Naive thymus-derived CD4-positive, alpha-beta T cell (primary cell): ENCODE measurements at regions not wholly inside any gene's neighbourhood (a gene's known extent, or its start where the extent isn't known, plus 50 kb on each side); places are given as distances from the start of the nearest gene placed in this dataset.
"Not testable (repeated sequence)": the region's sequence is repeated elsewhere in the genome, so short reads cannot be mapped to it uniquely, and the experiment has no call there.

Source experiments
- ATAC-seq: fragments of 150-1000 bp; cut with Tn5 transposase; 2 replicates; pipeline ENCODE4 v1.10.0; 2021; ENCODE audit warnings: mild to moderate bottlenecking, moderate library complexity
- CTCF ChIA-PET: fragments of 350-600 bp; sonication (Branson Sonifier 250); formaldehyde crosslinking; loops from one replicate; lab custom pipeline; 2021; ENCODE audit warnings: antibody characterized with exemption; lab: Charles Lee
- POLR2A ChIA-PET: fragments of 350-600 bp; sonication (Branson Sonifier 250); formaldehyde crosslinking; loops from one replicate; lab custom pipeline; 2021; ENCODE audit warnings: antibody characterized with exemption, inconsistent platforms; lab: Charles Lee
- DNase-seq, 9 donors: peaks; one replicate each; pipeline versions ENCODE4 v3.0.0 to v3.0.0-alpha.2; 2020 to 2022; ENCODE audit warnings: mixed read lengths in 1 of 9
- H3K27ac ChIP-seq: one replicate; pipeline ENCODE4 v1.7.0; 2013; ENCODE audit warnings: mild to moderate bottlenecking, low read depth, low read length, moderate library complexity
- H3K27me3 ChIP-seq, 2 donors: one replicate each; pipeline ENCODE4 v1.7.0; 2013; ENCODE audit warnings: low read length in 2 of 2, mild to moderate bottlenecking in 2 of 2, moderate library complexity in 2 of 2; ENCODE audit not compliant: control insufficient read depth in 2 of 2, insufficient read depth in 2 of 2
- H3K36me3 ChIP-seq, 3 experiments: 1 replicate in 2 of 3; 2 replicates in 1 of 3; pipeline ENCODE4 v1.7.0; 2013; ENCODE audit warnings: low read length in 3 of 3, mild to moderate bottlenecking in 3 of 3, moderate library complexity in 1 of 3; ENCODE audit not compliant: insufficient read depth in 3 of 3, control insufficient read depth in 2 of 3
- H3K4me1 ChIP-seq, 2 donors: one replicate each; pipeline ENCODE4 v1.7.0; 2013; ENCODE audit warnings: low read length in 2 of 2, mild to moderate bottlenecking in 2 of 2, moderate library complexity in 1 of 2; ENCODE audit not compliant: control insufficient read depth in 2 of 2, insufficient read depth in 2 of 2
- H3K4me3 ChIP-seq: 2 replicates; pipeline ENCODE4 v1.7.0; 2013; ENCODE audit warnings: mild to moderate bottlenecking, low read length
- H3K9me3 ChIP-seq, 3 experiments: 1 replicate in 2 of 3; 2 replicates in 1 of 3; pipeline ENCODE4 v1.7.0; 2013; ENCODE audit warnings: low read length in 3 of 3; ENCODE audit not compliant: control insufficient read depth in 2 of 3
- H3K27ac Mint-ChIP-seq, 9 donors: one replicate each; pipeline ENCODE4 v1.8.0; 2020 to 2022; ENCODE audit warnings: mixed read lengths in 9 of 9, mild to moderate bottlenecking in 8 of 9, moderate library complexity in 5 of 9, inconsistent platforms in 2 of 9
- H3K27me3 Mint-ChIP-seq, 5 donors: one replicate each; pipeline ENCODE4 v1.8.0; 2021 to 2022; ENCODE audit warnings: mixed read lengths in 5 of 5, mild to moderate bottlenecking in 1 of 5
- H3K36me3 Mint-ChIP-seq, 5 donors: one replicate each; pipeline ENCODE4 v1.8.0; 2020 to 2022; ENCODE audit warnings: mixed read lengths in 5 of 5, mild to moderate bottlenecking in 3 of 5, inconsistent platforms in 1 of 5
- H3K4me1 Mint-ChIP-seq, 7 donors: one replicate each; pipeline ENCODE4 v1.8.0; 2020 to 2022; ENCODE audit warnings: mixed read lengths in 7 of 7, mild to moderate bottlenecking in 3 of 7, inconsistent platforms in 1 of 7
- H3K4me3 Mint-ChIP-seq, 10 donors: one replicate each; pipeline ENCODE4 v1.8.0; 2020 to 2022; ENCODE audit warnings: mild to moderate bottlenecking in 10 of 10, mixed read lengths in 10 of 10, moderate library complexity in 6 of 10, inconsistent platforms in 2 of 10
- H3K9me3 Mint-ChIP-seq, 11 donors: one replicate each; pipeline ENCODE4 v1.8.0; 2020 to 2022; ENCODE audit warnings: mixed read lengths in 11 of 11, mild to moderate bottlenecking in 4 of 11, inconsistent platforms in 1 of 11, moderate library complexity in 1 of 11
- intact Hi-C, 2 donors: fragments of 100-400 bp; cut with micrococcal nuclease; formaldehyde crosslinking; loops; one replicate each; pipeline ENCODE4 v1.15.1; 2023

DNA sequence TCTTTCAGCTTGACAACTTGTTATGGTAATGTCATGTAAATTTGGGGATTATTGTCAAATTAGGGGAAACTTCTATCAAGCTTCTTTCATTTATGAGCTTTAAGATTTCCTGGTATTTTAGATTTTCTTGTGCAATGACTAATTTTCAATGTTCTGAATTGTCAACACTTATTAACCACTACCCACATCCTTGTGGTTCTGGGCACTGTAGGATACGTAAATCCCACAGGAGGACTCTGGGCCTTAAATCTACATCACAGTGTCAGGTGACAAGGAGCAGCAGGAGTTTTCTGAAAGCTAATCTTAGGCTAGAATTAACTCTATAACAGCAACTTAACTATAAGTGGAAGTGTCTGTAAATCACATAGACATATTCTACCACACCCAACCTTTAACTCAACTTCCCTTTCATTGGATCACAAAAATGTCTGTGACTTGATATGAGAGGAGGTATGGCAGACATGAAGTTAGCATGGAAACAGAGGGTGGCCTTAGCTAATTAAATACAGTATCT is 397.7 kb downstream of the HLX start:
- H3K4me1 Mint-ChIP-seq, result peaks cover 0 to 1% (median 0%) of the 10 kb centered on the region in 7 donors
- H3K27ac Mint-ChIP-seq, result no peak overlapping the region
- no peak overlapping the region for H3K4me3 Mint-ChIP-seq

DNA sequence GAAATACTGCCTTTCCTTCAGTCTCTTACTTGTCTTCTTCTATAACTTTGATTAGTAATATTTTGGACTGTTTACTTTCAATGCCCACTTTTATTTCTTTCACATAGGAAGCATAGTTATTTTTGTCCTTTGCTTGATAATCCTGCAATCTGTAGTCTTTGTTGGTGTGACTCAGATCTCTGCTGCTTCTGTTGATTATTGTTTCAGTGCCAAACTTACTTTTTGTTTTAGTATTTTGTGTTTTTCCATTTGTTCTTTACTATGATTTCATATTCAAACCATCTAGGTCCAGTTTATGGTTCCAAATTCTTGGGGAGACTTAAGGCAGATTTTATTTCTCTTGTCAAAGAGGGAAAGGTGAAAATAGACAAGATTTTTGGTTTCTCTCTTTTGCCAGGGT is 399.9 kb downstream of the HLX start:
- Histone ChIP-seq H3K9me3 (no peaks in the 10 kb centered on the region), H3K36me3 (no peaks in the 10 kb centered on the region), H3K27ac (no peak overlapping the region), H3K27me3 (no peaks in the 10 kb centered on the region), H3K4me3 (no peak overlapping the region), H3K4me1 (no peaks in the 10 kb centered on the region)
- POLR2A ChIA-PET, result no interaction called here
- no peak overlapping the region for H3K4me3 Mint-ChIP-seq
- H3K27ac Mint-ChIP-seq, result no peak overlapping the region
- peaks cover 0 to 37% (median 17%) of the 10 kb centered on the region in 5 donors for H3K27me3 Mint-ChIP-seq
- CTCF ChIA-PET, result no interaction called here
- H3K9me3 Mint-ChIP-seq, result peaks cover 0 to 7% (median 0%) of the 10 kb centered on the region in 11 donors
- H3K36me3 Mint-ChIP-seq, result no peaks in the 10 kb centered on the region
- DNase-seq, result no peak
- intact Hi-C loops, result no loop called here
- no peaks in the 10 kb centered on the region for H3K4me1 Mint-ChIP-seq
- no peak for ATAC-seq

More for the DNA sequence above, 397.7 kb downstream of the HLX start:
- no peak for DNase-seq
- Histone ChIP-seq H3K27me3 (no peaks in the 10 kb centered on the region), H3K4me3 (no peak overlapping the region), H3K27ac (no peak overlapping the region), H3K9me3 (no peaks in the 10 kb centered on the region), H3K36me3 (no peaks in the 10 kb centered on the region), H3K4me1 (no peaks in the 10 kb centered on the region)
- intact Hi-C loops, result no loop called here
- H3K9me3 Mint-ChIP-seq, result peaks cover 0 to 7% (median 0%) of the 10 kb centered on the region in 11 donors
- no peak for ATAC-seq
- POLR2A ChIA-PET, result no interaction called here
- H3K27me3 Mint-ChIP-seq, result peaks cover 0 to 29% (median 6%) of the 10 kb centered on the region in 5 donors
- H3K36me3 Mint-ChIP-seq, result no peaks in the 10 kb centered on the region
- CTCF ChIA-PET, result no interaction called here

DNA sequence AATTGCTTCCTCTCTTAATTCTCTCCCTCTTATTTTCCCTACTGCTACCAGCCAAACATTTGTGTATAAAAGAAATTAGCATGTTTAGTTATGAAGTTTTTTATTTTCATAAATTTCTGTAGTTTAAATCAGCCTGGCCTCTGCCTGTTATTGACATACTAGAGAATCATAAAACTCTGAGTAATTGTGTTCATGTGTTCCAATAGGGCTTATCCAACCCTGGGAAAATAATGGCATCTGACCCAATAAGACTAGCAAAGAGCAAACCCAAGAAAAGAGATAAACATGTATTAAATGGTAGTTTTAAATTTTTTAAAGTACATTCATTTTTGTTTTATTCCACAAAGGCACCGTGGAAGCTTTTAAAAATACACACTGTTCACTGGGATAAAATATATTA is 404.3 kb downstream of the HLX start:
- Mint-ChIP-seq H3K27me3 (peaks cover 0 to 26% (median 21%) of the 10 kb centered on the region in 5 donors), H3K9me3 (peaks cover 0 to 3% (median 0%) of the 10 kb centered on the region in 11 donors), H3K4me1 (no peaks in the 10 kb centered on the region), H3K27ac (no peak overlapping the region), H3K4me3 (no peak overlapping the region), H3K36me3 (no peaks in the 10 kb centered on the region)
- intact Hi-C loops, result no loop called here
- no peak for ATAC-seq
- H3K36me3 ChIP-seq, result no peaks in the 10 kb centered on the region
- ChIA-PET POLR2A (no interaction called here), CTCF (no interaction called here)
- H3K9me3 ChIP-seq, result no peaks in the 10 kb centered on the region
- H3K27me3 ChIP-seq, result no peaks in the 10 kb centered on the region
- no peaks in the 10 kb centered on the region for H3K4me1 ChIP-seq
- no peak for DNase-seq
- no peak overlapping the region for H3K27ac ChIP-seq
- no peak overlapping the region for H3K4me3 ChIP-seq

DNA sequence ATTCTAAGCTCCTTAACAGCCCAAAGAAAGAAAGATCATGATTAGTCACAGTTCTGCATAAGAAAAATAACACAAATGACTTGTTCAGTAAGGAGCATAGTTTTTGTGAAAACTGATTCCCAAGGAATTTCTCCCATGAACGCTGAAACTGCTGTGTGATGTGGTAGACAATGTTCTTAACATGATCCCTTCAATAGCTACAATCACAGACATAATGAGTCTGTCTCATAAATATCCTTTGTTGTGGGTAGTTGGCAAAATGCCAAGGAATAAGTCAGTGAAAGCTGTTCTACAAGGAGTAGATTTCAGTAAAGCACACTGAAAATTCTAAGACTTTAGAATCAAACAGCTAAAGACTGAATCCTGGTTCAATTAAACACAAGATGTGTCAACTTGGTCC is 404.8 kb downstream of the HLX start:
- Histone ChIP-seq H3K27ac (no peak overlapping the region), H3K9me3 (no peaks in the 10 kb centered on the region), H3K4me3 (no peak overlapping the region), H3K4me1 (no peaks in the 10 kb centered on the region), H3K36me3 (no peaks in the 10 kb centered on the region), H3K27me3 (no peaks in the 10 kb centered on the region)
- ChIA-PET CTCF (no interaction called here), POLR2A (no interaction called here)
- H3K36me3 Mint-ChIP-seq, result no peaks in the 10 kb centered on the region
- H3K27ac Mint-ChIP-seq, result no peak overlapping the region
- no peak overlapping the region for H3K4me3 Mint-ChIP-seq
- H3K9me3 Mint-ChIP-seq, result peaks cover 0 to 3% (median 0%) of the 10 kb centered on the region in 11 donors
- H3K27me3 Mint-ChIP-seq, result peaks cover 0 to 26% (median 21%) of the 10 kb centered on the region in 5 donors
- DNase-seq, result peak in 1 of 9 donors; percentile 8
- ATAC-seq, result no peak
- H3K4me1 Mint-ChIP-seq, result no peaks in the 10 kb centered on the region
- intact Hi-C loops, result no loop called here

DNA sequence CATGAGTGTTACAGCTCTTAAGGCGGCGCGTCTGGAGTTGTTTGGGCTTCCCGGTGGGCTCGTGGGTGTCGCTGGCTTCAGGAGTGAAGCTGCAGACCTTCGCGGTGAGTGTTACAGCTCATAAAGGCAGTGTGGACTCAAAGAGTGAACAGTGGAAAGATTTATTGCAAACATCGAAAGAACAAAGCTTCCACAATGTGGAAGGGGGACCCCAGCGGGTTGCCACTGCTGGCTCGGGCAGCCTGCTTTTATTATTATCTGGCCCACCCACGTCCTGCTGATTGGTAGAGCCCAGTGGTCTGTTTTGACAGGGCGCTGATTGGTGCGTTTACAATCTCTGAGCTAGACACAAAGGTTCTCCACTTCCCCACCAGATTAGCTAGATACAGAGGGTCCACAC is 405.7 kb downstream of the HLX start:
- H3K27me3 Mint-ChIP-seq, result peaks cover 0 to 26% (median 21%) of the 10 kb centered on the region in 5 donors
- H3K36me3 Mint-ChIP-seq, H3K27ac Mint-ChIP-seq, POLR2A ChIA-PET, H3K9me3 Mint-ChIP-seq, H3K4me1 ChIP-seq, H3K27me3 ChIP-seq, CTCF ChIA-PET, ATAC-seq, H3K36me3 ChIP-seq, H3K4me3 Mint-ChIP-seq, H3K4me1 Mint-ChIP-seq, H3K9me3 ChIP-seq, H3K4me3 ChIP-seq, DNase-seq, intact Hi-C loops, H3K27ac ChIP-seq: not testable (repeated sequence)

DNA sequence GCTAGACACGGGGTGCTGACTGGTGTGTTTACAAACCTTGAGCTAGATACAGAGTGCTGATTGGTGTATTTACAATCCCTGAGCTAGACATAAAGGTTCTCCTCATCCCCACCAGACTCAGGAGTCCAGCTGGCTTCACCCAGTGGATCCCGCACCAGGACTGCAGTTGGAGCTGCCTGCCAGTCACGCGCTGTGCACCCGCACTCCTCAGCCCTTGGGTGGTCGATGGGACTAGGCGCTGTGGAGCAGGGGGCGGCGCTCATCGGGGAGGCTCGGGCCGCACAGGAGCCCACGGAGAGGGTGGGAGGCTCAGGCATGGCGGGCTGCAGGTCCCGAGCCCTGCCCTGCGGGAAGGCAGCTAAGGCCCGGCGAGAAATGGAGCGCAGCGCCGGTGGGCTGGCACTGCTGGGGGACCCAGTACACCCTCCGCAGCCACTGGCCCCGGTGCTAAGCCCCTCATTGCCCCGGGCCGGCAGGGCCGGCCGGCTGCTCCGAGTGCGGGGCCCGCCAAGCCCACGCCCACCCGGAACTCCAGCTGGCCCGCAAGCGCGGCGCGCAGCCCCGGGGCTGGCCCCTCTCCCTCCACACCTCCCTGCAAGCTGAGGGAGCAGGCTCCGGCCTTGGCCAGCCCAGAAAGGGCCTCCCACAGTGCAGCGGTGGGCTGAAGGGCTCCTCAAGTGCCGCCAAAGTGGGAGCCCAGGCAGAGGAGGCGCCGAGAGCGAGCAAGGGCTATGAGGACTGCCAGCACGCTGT is 406.4 kb downstream of the HLX start:
- CTCF ChIA-PET, H3K9me3 ChIP-seq, ATAC-seq, DNase-seq, H3K27ac ChIP-seq, POLR2A ChIA-PET, H3K9me3 Mint-ChIP-seq, H3K36me3 Mint-ChIP-seq, intact Hi-C loops, H3K4me1 ChIP-seq, H3K36me3 ChIP-seq, H3K27me3 ChIP-seq, H3K4me1 Mint-ChIP-seq, H3K4me3 ChIP-seq, H3K4me3 Mint-ChIP-seq, H3K27ac Mint-ChIP-seq: not testable (repeated sequence)
- H3K27me3 Mint-ChIP-seq, result peaks cover 0 to 23% (median 21%) of the 10 kb centered on the region in 5 donors

DNA sequence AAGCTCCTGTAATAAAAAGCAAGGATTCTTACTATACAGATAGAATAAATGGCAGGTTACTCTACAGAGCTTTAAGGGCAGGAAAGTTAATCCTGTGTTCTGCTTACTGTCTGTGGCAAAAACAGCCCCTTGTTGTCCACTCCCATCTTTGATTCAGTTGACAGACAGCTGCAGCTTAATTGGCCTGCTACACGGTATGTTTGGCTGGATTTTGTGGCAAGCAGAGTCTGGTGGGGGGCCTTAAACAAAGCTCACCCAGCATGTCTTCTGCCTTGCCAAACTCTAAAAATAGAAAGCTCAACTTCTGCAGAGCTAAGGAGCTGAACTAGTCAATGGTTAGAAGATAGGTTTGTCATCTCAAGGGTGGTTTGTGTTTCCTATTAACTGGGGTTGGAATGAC is 407.2 kb downstream of the HLX start:
- peaks cover 0 to 22% (median 16%) of the 10 kb centered on the region in 5 donors for H3K27me3 Mint-ChIP-seq
- CTCF ChIA-PET, result no interaction called here
- no peaks in the 10 kb centered on the region for H3K4me1 Mint-ChIP-seq
- intact Hi-C loops, result no loop called here
- Histone ChIP-seq H3K27ac (no peak overlapping the region), H3K27me3 (no peaks in the 10 kb centered on the region), H3K4me3 (no peak overlapping the region), H3K36me3 (no peaks in the 10 kb centered on the region), H3K9me3 (no peaks in the 10 kb centered on the region), H3K4me1 (no peaks in the 10 kb centered on the region)
- POLR2A ChIA-PET, result no interaction called here
- no peak for ATAC-seq
- DNase-seq, result no peak
- H3K4me3 Mint-ChIP-seq, result no peak overlapping the region
- no peaks in the 10 kb centered on the region for H3K36me3 Mint-ChIP-seq
- H3K27ac Mint-ChIP-seq, result no peak overlapping the region
- H3K9me3 Mint-ChIP-seq, result peaks cover 0 to 3% (median 0%) of the 10 kb centered on the region in 11 donors
